G401 (cell line): ENCODE measurements at regions not wholly inside any gene's neighbourhood (a gene's known extent, or its start where the extent isn't known, plus 50 kb on each side); places are given as distances from the start of the nearest gene placed in this dataset.

ENCODE experiments used
- DNase-seq: peaks from one replicate; pipeline ENCODE4 v3.0.0-alpha.2; 2015; ENCODE audit warnings: low spot score
- in situ Hi-C: cut with HindIII; loops from 2 replicates; pipeline ENCODE4 v1.10.0; 2016; ENCODE audit warnings: low sequenced_read_pairs, mixed read lengths

DNA sequence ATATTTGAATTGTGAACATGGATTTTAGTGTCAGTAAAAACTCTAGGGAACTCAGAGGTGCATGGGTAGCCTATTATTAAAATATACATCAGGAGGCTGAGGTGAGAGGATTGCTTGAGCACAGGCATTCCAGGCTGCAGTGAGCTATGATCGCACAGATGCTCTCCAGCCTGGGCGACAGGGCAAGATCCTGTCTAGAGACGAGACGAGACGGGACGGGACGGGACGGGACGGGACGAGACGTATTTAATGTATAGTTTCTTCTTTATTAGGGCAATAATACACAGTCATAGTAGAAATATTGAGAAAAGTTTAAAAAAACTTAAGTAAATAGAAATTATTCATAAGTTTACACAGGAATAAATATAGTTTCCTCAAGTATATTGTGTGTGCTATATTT, 89.3 kb downstream of the DIPK2A start:
- DNase-seq, result no peak
- in situ Hi-C loops, result no loop called here

DNA sequence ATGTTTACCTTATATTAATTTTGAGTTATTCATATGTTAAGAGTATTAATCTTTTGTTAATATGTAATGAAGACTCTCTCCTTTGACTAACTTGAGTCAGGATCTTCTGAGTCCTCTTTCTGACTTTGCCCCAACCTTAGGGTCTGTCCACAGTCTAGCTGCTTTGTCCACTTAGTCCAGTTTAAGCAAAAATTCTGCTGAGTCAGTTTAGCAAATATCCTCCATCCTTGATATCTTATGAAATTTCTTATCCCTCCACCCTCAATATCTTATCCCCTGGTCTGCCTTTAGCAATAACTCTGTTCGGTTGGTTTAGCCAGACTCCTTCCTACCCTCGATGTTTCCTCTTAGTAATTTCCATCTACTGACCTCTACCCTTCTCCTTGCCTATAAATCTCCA, 91.7 kb downstream of the DIPK2A start:
- in situ Hi-C loops, result no loop called here
- no peak for DNase-seq

DNA sequence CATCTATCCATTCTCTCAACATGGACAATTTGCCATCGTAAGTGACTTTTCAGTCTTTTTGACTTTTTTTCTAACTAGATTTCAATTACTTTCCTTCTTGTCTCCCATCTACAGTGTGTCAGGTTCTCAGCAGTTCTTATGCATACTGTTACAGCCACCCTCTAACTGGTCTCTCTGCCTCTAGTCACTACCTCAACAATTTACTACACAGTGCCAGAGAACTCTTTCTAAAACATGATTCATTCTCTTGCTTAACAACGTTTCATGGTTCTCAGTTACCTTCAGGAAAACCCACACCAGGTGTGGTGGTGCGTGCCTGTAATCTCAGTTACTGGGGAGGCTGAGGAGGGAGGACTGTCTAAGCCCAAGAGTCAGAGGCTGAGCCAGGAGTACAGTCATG, 95.4 kb downstream of the DIPK2A start:
- in situ Hi-C loops, result no loop called here
- no peak for DNase-seq

DNA sequence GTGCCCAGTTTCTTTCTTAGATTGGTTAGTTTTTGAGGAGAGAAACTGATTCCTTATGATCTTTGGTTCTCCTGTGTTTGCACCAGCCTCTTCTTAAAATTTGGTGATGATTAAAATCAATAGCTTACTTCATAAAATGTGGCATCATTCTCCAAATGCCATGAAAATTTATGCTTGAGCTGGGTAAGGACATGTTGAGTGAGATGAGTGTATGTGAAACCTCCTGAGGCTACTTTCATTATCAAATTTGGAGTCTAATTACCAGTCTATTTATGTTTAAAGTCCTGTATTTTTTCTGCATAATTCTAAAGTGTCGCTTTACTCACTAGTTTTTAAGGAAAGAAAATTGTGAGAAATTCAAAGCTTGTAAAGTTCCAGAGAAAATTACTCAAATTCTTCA, 102.1 kb downstream of the DIPK2A start:
- no peak for DNase-seq
- in situ Hi-C loops, result no loop called here

DNA sequence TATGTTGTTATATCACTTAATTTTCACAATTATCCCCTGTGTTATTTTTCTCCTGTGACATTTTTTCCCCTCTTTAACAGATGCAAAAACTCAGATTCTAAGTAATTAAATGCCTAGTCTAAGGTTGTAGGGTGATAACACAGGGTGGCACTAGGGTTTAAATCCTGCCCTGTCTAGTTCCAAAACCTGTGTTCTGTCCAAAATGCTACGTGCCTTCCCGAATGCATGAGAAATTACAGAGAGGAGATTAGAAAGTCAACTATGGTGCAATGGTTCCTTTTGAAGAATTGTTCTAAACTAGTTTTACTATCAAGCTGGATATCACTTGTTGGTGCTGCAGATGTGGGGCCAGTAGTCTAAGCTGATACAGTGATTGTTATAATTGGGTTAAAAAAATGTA, 108.0 kb downstream of the DIPK2A start:
- no peak for DNase-seq
- in situ Hi-C loops, result no loop called here

DNA sequence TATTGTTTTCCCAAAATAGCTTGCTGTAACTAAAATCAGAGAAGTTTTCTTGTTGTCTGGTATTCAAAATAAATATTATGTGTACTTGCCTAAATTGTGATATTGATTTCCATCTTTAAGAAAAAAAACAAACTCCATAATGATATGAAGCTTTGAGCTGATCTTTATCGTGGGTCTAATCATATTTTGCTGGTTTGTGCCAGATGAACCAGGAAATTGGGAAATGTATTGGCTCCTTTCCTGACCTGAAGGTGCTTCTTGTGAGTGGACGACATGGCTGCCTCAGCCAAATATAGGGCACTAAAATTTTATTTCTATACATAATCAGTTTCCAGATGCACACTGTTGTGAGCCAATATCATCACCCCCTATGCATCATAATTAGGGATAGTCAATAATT, 113.3 kb downstream of the DIPK2A start:
- in situ Hi-C loops, result no loop called here
- DNase-seq, result no peak

DNA sequence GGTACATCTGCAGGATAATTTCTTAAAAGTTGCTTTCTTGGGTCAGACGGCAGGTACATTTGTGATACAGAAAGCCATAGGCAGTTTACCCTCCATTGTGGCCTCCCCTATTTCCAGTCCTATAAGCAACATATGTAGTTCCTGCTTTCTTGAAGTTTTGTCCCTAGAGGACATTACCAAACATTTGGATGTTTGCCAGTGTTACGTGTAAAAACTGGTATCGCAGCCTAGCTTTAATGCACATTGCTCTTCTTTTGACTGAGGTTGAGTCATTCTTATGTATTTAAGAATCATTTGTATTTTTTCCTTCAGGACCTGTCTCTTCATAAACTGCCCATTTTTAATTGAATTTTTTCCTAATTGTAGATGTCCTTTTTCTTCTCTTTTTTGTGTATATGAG, 114.3 kb downstream of the DIPK2A start:
- in situ Hi-C loops, result no loop called here
- no peak for DNase-seq

DNA sequence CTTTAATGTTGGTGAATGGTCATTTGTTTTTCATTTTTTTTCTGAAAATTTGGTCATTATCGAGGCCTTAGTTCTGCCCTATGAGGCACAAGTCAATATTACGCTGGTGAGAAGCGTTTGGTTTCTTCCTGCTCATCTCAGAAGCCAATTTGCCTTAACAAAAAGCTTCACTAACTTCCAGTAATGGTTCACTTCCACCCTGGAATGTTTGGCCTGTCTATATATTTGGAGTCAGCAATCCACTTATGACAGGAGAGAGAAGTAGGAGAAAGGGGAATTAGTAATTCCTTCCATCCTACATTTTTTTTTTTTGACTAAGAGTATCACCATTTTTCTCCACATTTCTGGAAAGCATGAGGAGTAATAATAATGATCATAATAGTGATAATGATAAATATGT, 124.4 kb downstream of the DIPK2A start:
- DNase-seq, result no peak
- in situ Hi-C loops, result no loop called here

DNA sequence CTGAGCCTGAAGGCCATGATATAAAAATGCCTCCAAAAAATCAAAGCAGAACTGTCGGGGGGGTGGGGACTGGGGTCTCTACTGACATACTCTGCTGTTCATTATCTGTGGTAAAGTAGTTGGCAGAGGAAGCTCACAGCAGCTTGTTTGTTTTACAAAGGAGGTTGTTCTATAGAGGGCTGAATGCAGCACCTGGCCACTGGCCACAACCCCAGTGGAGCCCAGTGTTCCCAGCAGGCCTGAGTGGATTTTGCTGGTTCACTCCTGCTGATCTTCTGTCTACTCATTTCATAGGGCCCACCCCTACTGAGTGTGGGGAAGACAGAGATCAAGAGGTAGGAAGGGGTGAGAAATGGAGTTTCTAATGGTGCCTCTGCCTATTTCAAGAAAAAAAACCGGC, 125.5 kb downstream of the DIPK2A start:
- in situ Hi-C loops, result no loop called here
- DNase-seq, result no peak

DNA sequence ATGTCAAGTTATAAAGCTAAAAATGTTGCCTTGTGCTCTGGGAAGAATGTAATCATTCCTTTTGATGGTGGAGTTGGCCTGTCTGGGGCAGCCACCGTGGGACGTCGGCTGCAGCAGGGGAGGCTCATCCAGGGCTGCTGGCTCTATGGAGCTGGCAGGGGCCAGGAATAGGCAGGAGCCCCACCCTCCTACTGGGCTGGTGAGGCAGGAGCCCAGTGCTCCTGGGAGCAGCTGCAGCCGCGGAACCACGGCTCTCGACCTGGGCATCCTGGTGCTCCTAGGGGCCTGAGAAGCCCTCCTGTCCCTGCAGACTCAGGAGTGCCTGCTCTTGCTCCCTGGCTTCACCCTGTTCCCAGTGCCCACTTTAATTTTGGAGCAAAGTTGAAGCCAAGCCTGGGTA, 127.1 kb downstream of the DIPK2A start:
- in situ Hi-C loops, result no loop called here
- no peak for DNase-seq

DNA sequence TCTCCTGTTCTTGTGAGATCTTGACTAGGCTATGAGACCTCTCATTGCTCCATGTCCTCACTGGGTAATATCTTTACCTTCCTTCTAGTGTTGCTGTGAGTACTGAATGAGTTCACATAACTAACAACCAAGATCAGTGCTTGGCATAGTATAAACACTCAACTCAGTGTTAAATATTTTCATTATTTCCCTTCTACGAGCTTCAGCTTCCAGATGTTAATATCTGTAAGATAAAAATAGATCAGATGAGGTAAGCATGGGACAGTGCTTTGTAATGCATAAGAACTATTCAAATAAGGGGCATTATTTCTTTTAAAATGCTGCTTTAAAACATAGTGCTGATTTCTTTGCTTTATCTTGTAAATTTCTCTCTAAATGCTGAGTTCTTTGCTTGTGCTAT, 130.8 kb downstream of the DIPK2A start:
- no peak for DNase-seq
- in situ Hi-C loops, result no loop called here

DNA sequence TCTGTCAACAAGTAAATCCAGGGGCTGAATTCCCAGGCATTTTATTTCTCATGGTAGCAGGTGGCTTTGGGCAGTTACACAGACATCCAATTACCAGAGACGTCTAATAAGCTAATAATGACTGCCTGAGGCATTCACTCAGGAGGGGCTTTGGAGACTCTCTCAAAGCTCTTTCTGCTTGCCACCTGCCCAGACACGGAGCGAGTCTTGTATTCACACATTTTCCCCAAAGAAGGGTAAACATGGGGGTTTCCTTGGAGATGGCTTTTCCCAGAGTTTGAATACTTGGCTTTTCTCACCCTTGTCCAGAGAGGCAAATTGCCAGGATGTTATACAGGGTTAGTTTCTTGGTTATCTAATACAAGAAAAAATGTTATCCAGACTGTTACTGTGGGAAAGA, 132.6 kb downstream of the DIPK2A start:
- in situ Hi-C loops, result no loop called here
- DNase-seq, result peak; percentile 63

DNA sequence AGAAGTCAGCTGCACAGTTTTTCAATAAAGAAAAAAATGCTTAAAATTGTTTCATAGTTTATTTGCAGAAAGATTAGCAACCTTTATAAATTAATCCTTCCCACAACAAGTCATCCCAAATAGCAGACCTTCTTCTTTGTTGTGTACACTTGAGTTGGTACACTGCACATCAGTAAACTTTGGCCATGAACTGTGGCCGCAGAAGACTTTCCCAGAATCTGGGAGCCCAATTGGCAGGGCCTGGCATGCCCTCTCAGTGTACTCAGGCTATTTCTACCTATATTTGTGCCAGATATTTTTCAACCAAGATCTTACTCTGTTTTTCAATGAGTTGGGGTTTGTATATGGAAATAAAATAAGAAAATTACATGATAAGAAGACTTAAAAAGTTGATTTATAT, 133.1 kb downstream of the DIPK2A start:
- no peak for DNase-seq
- in situ Hi-C loops, result no loop called here

DNA sequence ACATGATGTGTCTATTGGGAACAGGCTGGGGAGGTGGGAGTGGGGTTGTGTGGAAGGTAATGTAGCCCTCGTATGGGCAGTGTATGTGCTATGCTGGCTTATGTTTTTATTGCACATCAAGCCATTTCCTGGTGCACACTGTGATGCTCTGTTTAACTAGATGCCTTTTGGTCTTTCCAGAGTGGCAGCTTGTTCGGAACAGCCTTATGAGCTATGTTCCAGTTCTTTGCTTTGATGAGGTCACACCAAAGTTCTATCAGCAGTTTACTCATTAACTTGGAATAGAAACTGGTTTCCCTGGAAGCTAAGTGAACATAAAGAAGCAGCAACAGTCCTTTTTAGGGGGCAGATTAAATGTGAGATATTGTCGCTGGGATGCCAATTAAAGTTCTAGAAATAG, 133.9 kb downstream of the DIPK2A start:
- in situ Hi-C loops, result no loop called here
- no peak for DNase-seq

DNA sequence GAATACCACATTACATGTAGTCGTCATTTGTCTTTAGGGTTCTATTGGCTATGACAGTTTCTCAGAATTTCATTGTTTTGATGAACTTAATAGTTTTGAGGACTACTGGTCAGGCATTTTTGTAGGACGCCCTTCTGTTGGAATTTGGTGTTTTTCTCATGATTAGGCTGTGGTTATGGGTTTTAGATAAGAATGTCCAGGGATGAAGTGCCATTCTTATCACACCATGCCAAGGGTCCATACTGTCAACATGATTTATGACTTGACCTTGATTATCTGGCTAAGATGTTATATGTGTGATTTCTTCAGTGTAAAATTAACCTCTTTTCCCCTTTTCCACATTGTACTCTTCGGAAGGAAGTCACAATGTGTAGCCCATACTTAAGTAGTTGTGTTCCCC, 135.3 kb downstream of the DIPK2A start:
- in situ Hi-C loops, result no loop called here
- DNase-seq, result no peak

DNA sequence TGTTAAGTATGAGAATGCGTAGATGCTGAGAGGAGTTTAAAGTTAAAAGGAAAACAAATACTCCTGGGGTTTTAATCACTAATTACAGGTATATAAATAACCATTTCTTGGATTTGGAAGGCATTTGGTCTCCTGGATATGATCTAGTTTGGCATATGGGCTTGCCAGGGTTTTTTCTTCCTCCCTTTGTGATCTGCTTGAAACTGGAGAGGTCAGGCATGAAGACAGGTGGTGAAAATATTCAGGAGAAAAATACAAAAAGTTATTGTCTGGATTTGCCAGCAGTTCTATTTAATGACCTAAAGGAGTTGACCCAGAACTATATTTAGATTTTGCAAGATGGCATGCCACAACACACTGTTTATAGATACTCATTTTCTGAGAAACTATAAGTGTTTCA, 136.3 kb downstream of the DIPK2A start:
- DNase-seq, result peak; percentile 95
- in situ Hi-C loops, result no loop called here

DNA sequence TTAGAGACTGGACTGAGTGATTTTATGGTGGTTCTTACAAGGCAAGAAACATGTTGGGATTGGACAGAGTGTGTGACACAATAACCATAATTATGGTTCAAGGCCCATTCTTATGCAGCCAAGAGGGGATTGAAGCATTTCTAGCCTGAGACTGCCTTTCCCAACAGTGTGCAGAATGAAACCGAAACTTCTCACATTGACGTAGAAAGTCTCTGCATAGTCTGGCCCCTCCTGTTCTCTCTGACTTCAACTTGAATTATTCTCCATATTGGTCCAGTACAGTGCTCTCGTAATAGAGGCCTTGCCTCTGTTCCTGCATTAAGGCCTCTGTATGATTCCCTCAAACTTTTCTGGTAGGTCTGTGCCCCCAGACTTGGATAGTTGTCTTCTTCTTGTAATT, 138.3 kb downstream of the DIPK2A start:
- DNase-seq, result peak; percentile 18
- in situ Hi-C loops, result no loop called here

DNA sequence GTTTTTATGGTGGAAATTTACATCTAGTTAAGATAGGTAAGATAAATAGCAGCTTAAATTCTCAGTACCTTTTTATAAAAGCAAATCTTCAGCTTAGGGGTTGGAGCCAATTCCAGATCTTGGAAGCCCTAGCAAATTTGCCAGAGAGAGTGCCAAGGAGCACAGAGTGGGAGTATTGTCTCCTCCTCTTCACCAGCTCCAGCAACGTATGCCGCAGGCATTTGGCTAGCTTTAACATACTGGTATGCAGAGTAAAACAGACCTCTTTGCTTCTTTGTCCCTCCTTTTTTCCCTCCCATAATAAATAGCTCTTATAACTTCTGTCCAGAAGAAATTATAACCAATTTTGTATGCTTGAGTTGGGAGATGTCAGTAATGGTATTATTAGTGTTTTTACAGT, 140.4 kb downstream of the DIPK2A start:
- in situ Hi-C loops, result no loop called here
- peak; percentile 86 for DNase-seq

DNA sequence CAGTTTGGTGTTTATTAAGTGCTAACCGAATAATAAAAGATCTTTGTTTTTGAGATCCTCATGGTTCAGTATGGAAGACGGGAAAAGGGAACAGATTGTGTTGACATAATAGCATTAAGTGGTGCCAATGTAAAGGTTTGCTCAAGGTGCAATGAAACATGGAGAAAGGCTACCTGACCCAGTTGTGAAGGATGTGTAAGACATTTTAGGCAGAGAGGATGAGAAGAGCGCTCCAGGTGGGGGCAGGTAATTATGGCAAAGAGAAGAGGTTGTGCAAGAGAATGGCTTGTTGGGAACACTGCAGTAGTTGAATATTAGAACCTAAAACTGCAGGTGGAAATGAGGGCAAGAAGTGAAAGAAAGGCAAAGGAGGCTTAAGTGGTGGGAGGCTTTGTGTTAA, 140.8 kb downstream of the DIPK2A start:
- DNase-seq, result peak; percentile 74
- in situ Hi-C loops, result no loop called here

DNA sequence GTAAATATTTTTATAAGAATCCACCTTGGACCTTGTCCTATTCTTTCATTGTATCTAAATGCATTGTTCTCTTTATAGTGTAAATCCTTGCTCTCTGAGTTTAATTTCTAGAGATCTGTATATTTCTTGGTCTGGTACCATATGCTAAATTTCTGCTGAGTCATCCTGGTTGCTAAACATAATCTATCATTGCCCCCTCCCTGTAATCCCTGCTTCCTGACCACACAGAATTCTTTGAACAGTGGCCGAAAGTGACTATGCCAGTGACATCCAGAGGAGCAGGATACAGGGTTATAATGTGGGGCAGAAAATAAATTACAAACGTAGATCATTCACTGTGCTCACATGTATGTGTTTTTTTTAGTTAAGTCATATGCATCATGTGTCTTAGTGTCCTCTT, 143.1 kb downstream of the DIPK2A start:
- no peak for DNase-seq

DNA sequence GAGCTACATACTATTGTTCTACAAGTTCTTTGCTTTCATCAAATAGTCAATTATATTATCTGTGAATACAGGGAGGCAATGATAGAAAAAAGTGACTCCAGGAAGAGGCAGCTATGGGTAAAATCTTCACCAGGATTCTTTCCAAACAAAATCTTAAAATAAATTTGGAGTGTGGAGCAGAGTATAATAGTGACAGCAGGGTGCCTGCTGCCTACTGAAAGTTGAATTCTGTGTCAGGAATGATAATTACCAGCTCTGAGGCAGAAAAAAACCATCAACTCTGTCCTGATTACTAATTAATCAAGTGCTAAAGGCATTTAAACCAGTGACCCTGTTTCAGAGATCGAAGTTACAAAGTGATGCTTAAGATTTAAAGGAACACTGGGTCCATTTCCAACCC, 148.0 kb downstream of the DIPK2A start:
- in situ Hi-C loops, result no loop called here
- peak; percentile 70 for DNase-seq

More for the DNA sequence above, 143.1 kb downstream of the DIPK2A start:
- in situ Hi-C loops, result no loop called here

DNA sequence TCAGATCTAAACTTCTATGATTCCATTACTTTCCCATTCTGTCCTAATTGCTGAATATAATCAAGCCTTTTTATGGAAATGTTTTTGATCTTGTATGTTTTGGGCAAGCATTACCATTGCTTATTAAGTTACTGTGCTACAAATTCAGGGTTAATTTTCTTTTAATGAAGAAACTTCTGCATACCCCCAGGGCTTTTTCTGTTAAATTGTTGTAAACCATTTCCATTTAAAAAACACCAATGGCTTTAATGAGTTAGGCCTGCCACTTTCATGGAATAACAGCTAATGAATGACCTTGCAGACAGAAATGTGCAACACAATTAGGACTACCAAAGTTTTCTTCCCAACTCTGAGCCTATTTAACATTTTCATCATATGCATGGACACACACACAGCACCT, 150.0 kb downstream of the DIPK2A start:
- in situ Hi-C loops, result no loop called here
- DNase-seq, result no peak
